Spleen (tissue), 7 donors: ENCODE measurements at regions not wholly inside any gene's neighbourhood (a gene's known extent, or its start where the extent isn't known, plus 50 kb on each side); places are given as distances from the start of the nearest gene placed in this dataset.

ENCODE experiments used
- CTCF ChIP-seq, 11 experiments: fragments of 200-600 bp in 7 of 11; fragments of 450-650 bp in 4 of 11; sonication (generic) in 4 of 11; IDR thresholded peaks in 8 of 11; conservative IDR thresholded peaks in 3 of 11; 1 replicate in 7 of 11; 2 replicates in 4 of 11; pipeline versions ENCODE4 v1.4.0 to v1.8.0; 2016 to 2021; ENCODE audit warnings: antibody characterized with exemption in 11 of 11, inconsistent platforms in 4 of 11, mild to moderate bottlenecking in 1 of 11
- POLR2A ChIP-seq, 3 donors: fragments of 450-650 bp; IDR thresholded peaks; one replicate each; pipeline ENCODE4 v1.5.1; 2017; ENCODE audit warnings: antibody characterized with exemption in 3 of 3, mild to moderate bottlenecking in 1 of 3
- donor health status: DM: no; HTN: no; CAD: no; lungs with moderate emphysema.
- donor health status: DM: no; HTN: no; CAD: no.
- donor health status: DM: no; HTN: no; CAD: no.

GRCh38 chr6:44006123-44006871 is 121.0 kb downstream of the MRPL14 start:
- no peak for TF ChIP-seq POLR2A (IDR thresholded peaks at IDR 0.05)
- no peak for TF ChIP-seq CTCF (IDR thresholded peaks at IDR 0.05 in 8 of 11, conservative IDR thresholded peaks at IDR 0.05 in 3 of 11)
